ENCODE measurements at regions not wholly inside any gene's neighbourhood (a gene's known extent, or its start where the extent isn't known, plus 50 kb on each side); places are given as distances from the start of the nearest gene placed in this dataset.
A peak's percentile ranks its signal among the peaks of the same experiment; 100 is the strongest.

- Histone ChIP-seq H3K27me3 (ENCODE audit: control insufficient read depth in 2 of 2, insufficient read depth in 2 of 2, low read length in 2 of 2) (no peaks in the 10 kb centered on the region), H3K4me1 (ENCODE audit: control insufficient read depth, extremely low read depth, insufficient read depth, low read length) (no peaks in the 10 kb centered on the region), H3K9me1 (replicated peaks; ENCODE audit: control insufficient read depth, extremely low read depth, insufficient read depth, low read length) (no peaks in the 10 kb centered on the region), H3K9ac (replicated peaks; ENCODE audit: extremely low read depth, insufficient read depth, low read length) (no peak overlapping the region), H3K79me2 (ENCODE audit: control insufficient read depth, insufficient read depth, low read length) (no peaks in the 10 kb centered on the region), H3K36me3 (ENCODE audit: control insufficient read depth in 2 of 2, extremely low read depth in 1 of 2, insufficient read depth in 2 of 2, low read length in 2 of 2) (no peaks in the 10 kb centered on the region), H3K4me3 (replicated peaks in 1 of 3; ENCODE audit: insufficient read depth in 1 of 3, low read depth in 1 of 3, low read length in 3 of 3) (no peak overlapping the region), H4K20me1 (replicated peaks; ENCODE audit: control insufficient read depth, extremely low read depth, insufficient read depth, low read length) (no peaks in the 10 kb centered on the region), H2AFZ (ENCODE audit: low read depth, low read length) (no peak overlapping the region), H3K4me2 (ENCODE audit: insufficient read depth, low read length) (no peak overlapping the region), H3K9me3 (replicated peaks; ENCODE audit: control insufficient read depth, insufficient read depth, low read length) (no peaks in the 10 kb centered on the region), H3K27ac (ENCODE audit: insufficient read depth, low read depth, low read length) (no peak overlapping the region)
- CTCF ChIA-PET = no interaction called here
- TF ChIP-seq EZH2 (IDR thresholded peaks at IDR 0.05; ENCODE audit: borderline replicate concordance, low read depth, low read length, severe bottlenecking) = no peak
- TF ChIP-seq MYC (IDR thresholded peaks at IDR 0.05; ENCODE audit: low read depth, low read length) = no peak
- no peak for TF ChIP-seq CTCF (IDR thresholded peaks at IDR 0.05; ENCODE audit: extremely low read depth in 1 of 2, insufficient read depth in 1 of 2, low read depth in 1 of 2, low read length in 2 of 2)
- no peak for TF ChIP-seq POLR2AphosphoS5 (IDR thresholded peaks at IDR 0.05; ENCODE audit: insufficient read depth, low read depth, low read length)
- no peak for TF ChIP-seq GATA2 (IDR thresholded peaks at IDR 0.05; ENCODE audit: insufficient read depth, insufficient read length, low read depth, low read length)
- no peak for TF ChIP-seq JUN (IDR thresholded peaks at IDR 0.05; ENCODE audit: borderline replicate concordance, insufficient read depth, insufficient read length, low read depth)
- no peak for TF ChIP-seq FOS (IDR thresholded peaks at IDR 0.05; ENCODE audit: borderline replicate concordance, insufficient read depth, low read length)
- TF ChIP-seq POLR2A (IDR thresholded peaks at IDR 0.05; ENCODE audit: low read depth, low read length) = no peak
- TF ChIP-seq MAX (IDR thresholded peaks at IDR 0.05; ENCODE audit: insufficient read depth, insufficient read length) = no peak
- dilution Hi-C loops (cut with MboI; ENCODE audit: extremely low pct_ligation_motif_present, low sequenced_read_pairs) = no loop called here
- intact Hi-C loops (cut with micrococcal nuclease) = no loop called here
- DNase-seq (ENCODE audit: low read depth, low spot score) = peak; percentile 24
- FAIRE-seq = no peak
- BruUV-seq (replicated peaks) = no TSS peak
- POLR2A ChIA-PET = no interaction called here
These were observed 455.3 kb downstream of the MEIS1 start for GRCh38 chr2:66890166-66890742.

All from endothelial cell of umbilical vein (primary cell).